ENCODE measurements at regions not wholly inside any gene's neighbourhood (a gene's known extent, or its start where the extent isn't known, plus 50 kb on each side); places are given as distances from the start of the nearest gene placed in this dataset.

DNA sequence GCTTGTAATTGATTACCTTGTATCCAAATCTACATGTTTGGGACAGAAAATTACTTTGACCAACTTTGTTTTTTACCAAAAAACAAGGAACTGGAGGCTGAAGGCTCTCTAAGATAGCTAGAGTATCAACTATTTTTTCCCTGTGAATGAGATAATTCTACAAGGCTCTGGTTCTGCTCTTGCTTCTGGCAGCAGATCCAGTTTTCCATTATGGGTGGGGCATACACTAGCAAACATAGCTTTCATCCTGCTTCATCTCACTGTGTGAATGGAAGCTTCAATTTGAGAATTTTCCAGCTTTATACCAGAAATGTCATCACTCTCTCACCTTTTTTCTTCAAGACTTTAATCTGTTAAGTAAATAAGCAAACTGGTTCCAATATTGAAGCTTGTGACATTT lies 249.7 kb downstream of the RPRM start:
- TF ChIP-seq, protein P1, sequence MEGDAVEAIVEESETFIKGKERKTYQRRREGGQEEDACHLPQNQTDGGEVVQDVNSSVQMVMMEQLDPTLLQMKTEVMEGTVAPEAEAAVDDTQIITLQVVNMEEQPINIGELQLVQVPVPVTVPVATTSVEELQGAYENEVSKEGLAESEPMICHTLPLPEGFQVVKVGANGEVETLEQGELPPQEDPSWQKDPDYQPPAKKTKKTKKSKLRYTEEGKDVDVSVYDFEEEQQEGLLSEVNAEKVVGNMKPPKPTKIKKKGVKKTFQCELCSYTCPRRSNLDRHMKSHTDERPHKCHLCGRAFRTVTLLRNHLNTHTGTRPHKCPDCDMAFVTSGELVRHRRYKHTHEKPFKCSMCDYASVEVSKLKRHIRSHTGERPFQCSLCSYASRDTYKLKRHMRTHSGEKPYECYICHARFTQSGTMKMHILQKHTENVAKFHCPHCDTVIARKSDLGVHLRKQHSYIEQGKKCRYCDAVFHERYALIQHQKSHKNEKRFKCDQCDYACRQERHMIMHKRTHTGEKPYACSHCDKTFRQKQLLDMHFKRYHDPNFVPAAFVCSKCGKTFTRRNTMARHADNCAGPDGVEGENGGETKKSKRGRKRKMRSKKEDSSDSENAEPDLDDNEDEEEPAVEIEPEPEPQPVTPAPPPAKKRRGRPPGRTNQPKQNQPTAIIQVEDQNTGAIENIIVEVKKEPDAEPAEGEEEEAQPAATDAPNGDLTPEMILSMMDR (conservative IDR thresholded peaks at IDR 0.05 in 1 of 2, IDR thresholded peaks at IDR 0.05 in 1 of 2; ENCODE audit: low read depth in 1 of 2, low read length in 2 of 2) = no peak
- TF ChIP-seq EZH2 (IDR thresholded peaks at IDR 0.05; ENCODE audit: low read length, missing control alignments) = no peak

Measured in fibroblast of lung (primary cell).